ENCODE measurements at regions not wholly inside any gene's neighbourhood (a gene's known extent, or its start where the extent isn't known, plus 50 kb on each side); places are given as distances from the start of the nearest gene placed in this dataset.
"Not testable (repeated sequence)": the region's sequence is repeated elsewhere in the genome, so short reads cannot be mapped to it uniquely, and the experiment has no call there.

DNA sequence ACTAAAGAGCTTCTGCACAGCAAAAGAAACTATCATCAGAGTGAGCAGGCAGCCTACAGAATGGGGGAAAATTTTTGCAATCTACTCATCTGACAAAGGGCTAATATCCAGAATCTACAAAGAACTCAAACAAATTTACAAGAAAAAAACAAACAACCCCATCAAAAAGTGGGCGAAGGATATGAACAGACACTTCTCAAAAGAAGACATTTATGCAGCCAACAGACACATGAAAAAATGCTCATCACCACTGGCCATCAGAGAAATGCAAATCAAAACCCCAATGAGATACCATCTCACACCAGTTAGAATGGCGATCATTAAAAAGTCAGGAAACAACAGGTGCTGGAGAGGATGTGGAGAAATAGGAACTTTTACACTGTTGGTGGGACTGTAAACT, 372.8 kb upstream of the CCL2 start:
- TF ChIP-seq POLR2AphosphoS5 (IDR thresholded peaks at IDR 0.05; ENCODE audit: insufficient read depth, low read depth, low read length); FOS (IDR thresholded peaks at IDR 0.05; ENCODE audit: borderline replicate concordance, insufficient read depth, low read length); POLR2A (IDR thresholded peaks at IDR 0.05; ENCODE audit: low read depth, low read length); MYC (IDR thresholded peaks at IDR 0.05; ENCODE audit: low read depth, low read length); EZH2 (IDR thresholded peaks at IDR 0.05; ENCODE audit: borderline replicate concordance, low read depth, low read length, severe bottlenecking); GATA2 (IDR thresholded peaks at IDR 0.05; ENCODE audit: insufficient read depth, insufficient read length, low read depth, low read length); JUN (IDR thresholded peaks at IDR 0.05; ENCODE audit: borderline replicate concordance, insufficient read depth, insufficient read length, low read depth): not testable (repeated sequence)
- TF ChIP-seq, protein P1, sequence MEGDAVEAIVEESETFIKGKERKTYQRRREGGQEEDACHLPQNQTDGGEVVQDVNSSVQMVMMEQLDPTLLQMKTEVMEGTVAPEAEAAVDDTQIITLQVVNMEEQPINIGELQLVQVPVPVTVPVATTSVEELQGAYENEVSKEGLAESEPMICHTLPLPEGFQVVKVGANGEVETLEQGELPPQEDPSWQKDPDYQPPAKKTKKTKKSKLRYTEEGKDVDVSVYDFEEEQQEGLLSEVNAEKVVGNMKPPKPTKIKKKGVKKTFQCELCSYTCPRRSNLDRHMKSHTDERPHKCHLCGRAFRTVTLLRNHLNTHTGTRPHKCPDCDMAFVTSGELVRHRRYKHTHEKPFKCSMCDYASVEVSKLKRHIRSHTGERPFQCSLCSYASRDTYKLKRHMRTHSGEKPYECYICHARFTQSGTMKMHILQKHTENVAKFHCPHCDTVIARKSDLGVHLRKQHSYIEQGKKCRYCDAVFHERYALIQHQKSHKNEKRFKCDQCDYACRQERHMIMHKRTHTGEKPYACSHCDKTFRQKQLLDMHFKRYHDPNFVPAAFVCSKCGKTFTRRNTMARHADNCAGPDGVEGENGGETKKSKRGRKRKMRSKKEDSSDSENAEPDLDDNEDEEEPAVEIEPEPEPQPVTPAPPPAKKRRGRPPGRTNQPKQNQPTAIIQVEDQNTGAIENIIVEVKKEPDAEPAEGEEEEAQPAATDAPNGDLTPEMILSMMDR (IDR thresholded peaks at IDR 0.05; ENCODE audit: extremely low read depth in 1 of 2, insufficient read depth in 1 of 2, low read depth in 1 of 2, low read length in 2 of 2), result not testable (repeated sequence)
- TF ChIP-seq, protein P2, sequence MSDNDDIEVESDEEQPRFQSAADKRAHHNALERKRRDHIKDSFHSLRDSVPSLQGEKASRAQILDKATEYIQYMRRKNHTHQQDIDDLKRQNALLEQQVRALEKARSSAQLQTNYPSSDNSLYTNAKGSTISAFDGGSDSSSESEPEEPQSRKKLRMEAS (IDR thresholded peaks at IDR 0.05; ENCODE audit: insufficient read depth, insufficient read length), result not testable (repeated sequence)

All from endothelial cell of umbilical vein (primary cell).